Activated naive CD4-positive, alpha-beta T cell treated with anti-CD3 and anti-CD28 coated beads, Interleukin-2, amount 50 U/mL, for 16 hours (primary cell): ENCODE measurements at regions not wholly inside any gene's neighbourhood (a gene's known extent, or its start where the extent isn't known, plus 50 kb on each side); places are given as distances from the start of the nearest gene placed in this dataset.

Source experiments
- DNase-seq: peaks from one replicate; pipeline ENCODE4 v3.0.0-alpha.2; 2020

DNA sequence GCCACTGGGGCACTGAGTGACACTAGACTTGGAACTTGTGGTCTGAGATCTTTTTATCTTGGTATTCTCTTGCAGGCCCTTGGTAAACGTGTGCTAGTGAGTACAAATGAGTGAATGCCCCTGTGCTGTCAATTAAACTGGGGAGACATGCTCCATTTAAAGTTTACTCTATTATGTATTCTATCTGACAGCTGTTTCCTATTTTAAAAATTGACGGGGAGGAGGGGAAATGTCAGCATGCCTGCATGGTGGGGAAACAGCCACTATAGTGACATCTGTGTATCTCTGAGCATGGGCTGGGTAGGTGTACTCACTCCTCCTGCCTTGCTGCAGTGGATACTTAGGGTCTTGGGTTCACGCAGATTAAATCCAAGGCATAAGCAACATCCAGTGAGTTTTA, 59.0 kb upstream of the IKBKE start:
- DNase-seq: no peak

DNA sequence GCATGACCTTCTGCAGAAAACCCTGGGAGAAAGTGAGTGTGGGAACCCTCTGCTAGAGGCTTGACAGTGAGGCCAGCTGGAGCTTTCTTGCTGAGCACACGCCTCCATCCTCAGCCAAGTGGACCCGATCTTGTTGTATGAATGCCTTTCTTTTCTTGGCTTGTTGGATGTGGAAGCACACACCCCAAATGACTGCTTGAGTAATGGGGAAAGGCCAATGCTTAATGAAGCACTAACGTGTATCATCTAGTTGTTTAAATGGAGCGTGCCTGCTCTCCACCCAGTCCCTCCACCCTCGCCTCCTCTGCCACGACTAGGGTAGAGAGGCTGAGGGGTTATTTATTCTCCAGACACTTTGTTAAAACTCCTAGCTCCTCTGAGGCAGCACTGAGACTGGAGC, 54.3 kb upstream of the IKBKE start:
- no peak for DNase-seq

DNA sequence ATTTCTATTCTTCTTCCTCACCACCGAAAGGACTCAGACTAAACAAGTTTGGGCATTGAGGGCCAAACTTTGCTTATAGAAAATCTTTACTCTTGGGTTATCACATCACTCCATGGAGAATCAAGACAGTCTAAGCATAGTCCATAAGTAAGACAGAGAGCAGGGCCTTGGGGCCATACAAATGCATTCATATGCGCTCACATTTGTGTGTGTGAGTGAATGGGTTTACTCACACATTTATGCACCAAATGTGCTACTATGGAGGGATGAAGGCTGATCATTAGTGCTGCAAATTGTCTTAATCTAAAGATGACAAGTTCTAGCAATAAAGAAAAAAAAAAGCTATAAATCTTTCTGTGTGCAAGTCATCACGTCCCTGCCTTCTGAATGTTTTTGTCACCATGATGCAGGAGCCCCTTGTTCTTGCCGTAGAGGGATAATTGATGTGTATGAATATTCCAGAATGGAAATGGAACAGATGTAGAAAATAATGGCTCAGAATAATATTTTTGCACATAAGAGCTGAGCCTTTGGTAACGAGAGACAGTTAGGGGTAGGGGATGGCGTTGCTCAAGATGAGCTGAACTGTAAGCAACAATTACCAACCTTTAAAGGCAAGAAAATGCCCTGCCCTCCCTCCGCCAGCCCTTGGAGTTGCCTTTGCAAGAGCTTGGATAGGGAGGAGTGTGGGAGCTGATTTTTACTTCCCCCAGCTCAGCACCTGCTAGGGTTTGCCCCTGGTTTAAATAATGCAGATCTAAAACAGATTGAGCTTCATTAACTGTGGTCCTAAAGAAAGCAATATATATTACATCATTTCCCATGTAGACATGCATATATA, 52.3 kb upstream of the IKBKE start:
- DNase-seq: no peak

DNA sequence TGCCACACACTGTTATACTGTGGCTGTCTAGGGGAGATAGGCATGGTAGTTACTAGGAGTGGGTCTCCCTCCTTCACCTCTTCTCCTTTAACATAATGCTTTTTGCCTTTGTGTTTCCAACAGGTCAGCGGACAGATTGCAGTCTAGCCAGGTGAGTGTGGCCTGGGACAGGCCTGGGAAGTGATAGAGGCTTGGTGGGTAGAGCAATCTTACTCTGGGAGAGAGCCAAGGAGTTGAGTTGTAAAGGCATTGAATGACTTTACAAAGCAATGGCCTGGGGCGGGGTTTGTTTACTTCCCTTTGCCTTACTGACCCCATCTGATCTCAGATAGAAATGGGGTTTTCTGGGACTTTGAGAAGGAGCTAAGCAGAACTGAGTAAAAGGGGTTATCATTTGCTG, 51.0 kb upstream of the IKBKE start:
- no peak for DNase-seq

DNA sequence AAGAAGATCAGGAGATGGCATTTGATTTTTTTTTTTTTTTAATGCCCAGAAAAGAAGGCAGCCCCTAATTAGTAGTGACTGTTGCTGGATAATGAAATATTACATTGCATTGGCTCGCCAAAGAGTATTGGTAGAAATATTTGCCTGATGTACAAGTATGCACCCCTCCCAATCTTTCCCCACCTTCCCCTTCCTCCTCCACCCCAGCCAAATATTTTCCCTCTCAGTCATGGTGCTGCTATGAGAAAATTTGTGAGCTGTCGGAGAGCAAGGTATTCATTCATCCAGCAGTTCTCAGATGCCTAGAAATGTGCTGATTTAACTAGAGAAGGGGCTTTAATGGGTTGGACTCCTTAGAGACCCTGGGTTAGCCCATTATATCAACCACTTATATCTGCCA, 50.5 kb upstream of the IKBKE start:
- DNase-seq: no peak

DNA sequence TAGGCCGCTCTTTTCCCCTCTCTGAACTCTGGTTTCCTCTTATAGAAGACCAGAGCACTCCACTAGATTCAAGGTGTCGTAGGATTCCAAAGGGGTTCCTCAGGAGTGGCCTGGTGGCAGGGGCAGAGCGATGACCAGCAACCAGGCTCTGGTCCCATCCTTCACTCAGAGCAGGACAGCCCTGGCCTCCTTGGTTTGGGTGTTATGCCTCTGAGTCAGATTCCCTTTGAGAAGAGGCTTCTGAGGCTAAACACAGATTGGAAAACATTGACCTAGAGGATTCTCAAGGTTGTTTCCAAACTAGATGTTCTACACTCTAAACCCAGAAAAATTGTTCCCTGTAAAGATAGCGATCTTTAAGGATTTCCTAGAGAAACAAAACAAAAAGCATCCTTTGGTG, 49.8 kb upstream of the IKBKE start:
- DNase-seq: no peak
